ENCODE measurements at regions not wholly inside any gene's neighbourhood (a gene's known extent, or its start where the extent isn't known, plus 50 kb on each side); places are given as distances from the start of the nearest gene placed in this dataset.
A peak's percentile ranks its signal among the peaks of the same experiment; 100 is the strongest.

GRCh38 chr6:8278562-8278961 lies 156.8 kb downstream of the SLC35B3 start:
- no peak for DNase-seq (ENCODE audit: extremely low read depth in 1 of 11, low read depth in 9 of 11, low spot score in 4 of 11)

DNA sequence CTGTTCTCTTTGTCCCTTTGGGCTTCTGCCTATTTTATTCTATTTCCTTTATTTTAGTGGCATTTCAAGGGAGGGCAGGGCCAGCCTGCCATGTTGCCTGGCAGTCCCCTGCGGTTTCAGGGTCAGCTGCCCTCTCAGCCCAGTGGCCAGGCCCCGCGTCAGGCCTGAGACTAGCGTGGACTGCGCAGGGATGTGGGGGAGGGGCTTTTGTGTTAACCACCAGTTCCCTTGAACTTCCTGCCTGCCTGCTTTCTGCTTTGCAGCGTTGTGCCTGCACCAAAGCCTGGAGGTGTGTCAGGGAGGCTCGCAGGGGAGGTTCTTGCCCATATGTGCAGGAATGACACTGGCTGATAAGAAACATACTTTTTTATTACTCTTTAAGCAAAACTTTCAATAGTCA lies 157.6 kb downstream of the SLC35B3 start:
- no peak for DNase-seq (ENCODE audit: extremely low read depth in 1 of 11, low read depth in 9 of 11, low spot score in 4 of 11)

- no peak for DNase-seq (ENCODE audit: extremely low read depth in 1 of 11, low read depth in 9 of 11, low spot score in 4 of 11)
Measured at GRCh38 chr6:8276148-8276547, 159.2 kb downstream of the SLC35B3 start.

GRCh38 chr6:8275667-8276066 lies 159.7 kb downstream of the SLC35B3 start:
- no peak for DNase-seq (ENCODE audit: extremely low read depth in 1 of 11, low read depth in 9 of 11, low spot score in 4 of 11)

- DNase-seq (ENCODE audit: extremely low read depth in 1 of 11, low read depth in 9 of 11, low spot score in 4 of 11): no peak
Measured at GRCh38 chr6:8274226-8274625, 161.1 kb downstream of the SLC35B3 start.

- DNase-seq (ENCODE audit: extremely low read depth in 1 of 11, low read depth in 9 of 11, low spot score in 4 of 11): no peak
Measured at GRCh38 chr6:8269872-8270454, 165.4 kb downstream of the SLC35B3 start.

DNA sequence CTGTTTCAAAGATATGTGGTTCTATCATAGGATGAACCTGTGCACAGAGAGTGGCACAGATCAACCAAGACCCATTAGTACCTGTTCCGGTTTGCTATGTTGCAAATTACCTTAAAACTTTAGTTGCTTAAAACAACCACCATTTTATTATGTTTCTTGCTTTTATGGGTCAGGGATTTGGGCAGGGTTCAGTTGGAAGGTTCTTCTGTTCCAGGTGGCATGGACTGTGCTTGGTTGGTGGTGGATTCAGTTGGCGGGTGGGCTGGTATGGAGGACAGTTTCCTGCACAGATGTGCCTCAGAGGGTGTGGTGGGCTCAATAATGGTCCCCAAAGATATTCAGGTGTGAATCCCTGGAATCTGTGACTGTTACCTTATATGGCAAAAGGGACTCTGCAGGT lies 166.3 kb downstream of the SLC35B3 start:
- no peak for DNase-seq (ENCODE audit: extremely low read depth in 1 of 11, low read depth in 9 of 11, low spot score in 4 of 11)

GRCh38 chr6:8268606-8269005 lies 166.3 kb upstream of the EEF1E1 start:
- no peak for DNase-seq (ENCODE audit: extremely low read depth in 1 of 11, low read depth in 9 of 11, low spot score in 4 of 11)

DNA sequence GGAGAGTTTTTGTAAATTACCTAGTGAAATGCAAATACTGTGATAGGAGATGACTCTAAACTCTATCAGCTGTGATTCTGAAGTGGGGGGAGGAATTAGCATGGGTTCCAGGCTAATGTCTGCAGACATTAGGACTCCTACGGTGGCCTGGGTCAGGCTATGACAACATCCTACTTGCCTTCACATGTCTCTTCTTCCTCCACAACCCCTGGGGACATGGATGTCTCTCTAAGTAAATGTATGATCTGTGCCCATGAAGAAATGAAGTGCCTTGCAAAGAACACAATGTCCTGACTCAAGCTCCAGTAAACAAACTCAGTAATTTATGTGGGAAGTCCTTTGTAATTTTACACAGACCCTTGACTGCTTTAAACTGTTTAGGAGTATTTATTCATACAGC lies 165.8 kb upstream of the EEF1E1 start:
- no peak for DNase-seq (ENCODE audit: extremely low read depth in 1 of 11, low read depth in 9 of 11, low spot score in 4 of 11)

- DNase-seq (ENCODE audit: extremely low read depth in 1 of 11, low read depth in 9 of 11, low spot score in 4 of 11): no peak
Measured at GRCh38 chr6:8260610-8261009, 158.3 kb upstream of the EEF1E1 start.

DNA sequence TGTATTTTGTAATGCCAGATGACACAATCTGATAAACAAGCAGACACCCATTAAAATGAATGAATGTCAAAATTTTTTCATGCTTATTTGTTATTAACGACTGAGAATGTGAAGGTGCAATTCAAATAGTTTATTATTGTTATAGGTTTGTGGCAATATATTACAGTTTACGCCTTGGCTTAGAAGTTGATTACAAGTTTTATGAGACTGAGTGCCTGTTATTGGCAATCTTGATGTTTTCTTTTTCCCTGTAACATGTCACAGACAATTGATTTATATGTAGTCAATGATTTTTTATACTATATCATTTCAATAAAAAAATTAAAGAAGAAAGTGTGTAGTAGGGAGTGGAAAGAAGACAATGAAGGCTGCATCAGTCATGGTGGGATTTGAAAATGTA lies 144.1 kb upstream of the EEF1E1 start:
- DNase-seq (ENCODE audit: extremely low read depth in 1 of 11, low read depth in 9 of 11, low spot score in 4 of 11): no peak

- peak in 1 of 11 donors; percentile 29 for DNase-seq (ENCODE audit: extremely low read depth in 1 of 11, low read depth in 9 of 11, low spot score in 4 of 11)
Measured at GRCh38 chr6:8245726-8246125, 143.4 kb upstream of the EEF1E1 start.

DNA sequence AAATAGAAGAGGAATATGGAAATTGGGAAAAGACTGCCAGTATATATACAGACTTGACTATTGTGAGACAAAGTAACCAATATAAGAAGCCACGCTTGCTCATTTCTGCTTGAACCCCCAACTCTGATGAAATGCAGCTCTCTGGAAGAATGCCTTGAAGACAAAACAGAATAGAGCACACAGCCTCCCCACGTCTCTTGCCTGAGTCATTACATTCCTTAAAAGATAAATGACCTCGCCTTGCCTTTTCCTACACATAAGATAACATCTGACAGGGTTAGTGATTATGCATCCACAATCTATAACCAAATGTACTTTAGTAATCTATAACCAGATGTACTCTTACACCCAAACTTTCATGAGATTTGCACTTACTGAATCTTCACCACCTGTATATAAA lies 141.1 kb upstream of the EEF1E1 start:
- DNase-seq (ENCODE audit: extremely low read depth in 1 of 11, low read depth in 9 of 11, low spot score in 4 of 11): no peak

GRCh38 chr6:8242885-8243284 lies 140.5 kb upstream of the EEF1E1 start:
- DNase-seq (ENCODE audit: extremely low read depth in 1 of 11, low read depth in 9 of 11, low spot score in 4 of 11): no peak

DNA sequence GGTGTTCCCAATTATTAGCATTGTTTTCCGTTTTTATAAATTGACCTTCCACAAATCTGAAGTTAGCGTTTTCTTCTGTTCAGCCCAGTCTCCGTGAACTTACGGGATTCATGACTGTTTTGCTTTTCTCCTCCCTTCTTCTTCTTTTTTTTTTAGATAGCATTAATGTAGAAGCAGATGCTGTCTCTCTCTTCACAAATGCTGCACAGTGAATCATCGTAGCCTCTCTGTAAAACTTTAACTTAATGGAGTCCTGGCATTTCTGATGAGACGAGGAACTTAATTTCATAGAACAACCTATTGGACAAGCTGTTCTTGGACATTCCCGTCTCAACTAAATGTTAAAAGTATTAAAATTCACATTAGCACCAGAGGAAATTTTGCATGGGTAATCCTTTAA lies 138.0 kb upstream of the EEF1E1 start:
- no peak for DNase-seq (ENCODE audit: extremely low read depth in 1 of 11, low read depth in 9 of 11, low spot score in 4 of 11)

GRCh38 chr6:8238773-8239683 lies 136.7 kb upstream of the EEF1E1 start:
- no peak for DNase-seq (ENCODE audit: extremely low read depth in 1 of 11, low read depth in 9 of 11, low spot score in 4 of 11)

GRCh38 chr6:8237668-8238067 lies 135.3 kb upstream of the EEF1E1 start:
- DNase-seq (ENCODE audit: extremely low read depth in 1 of 11, low read depth in 9 of 11, low spot score in 4 of 11): no peak

- DNase-seq (ENCODE audit: extremely low read depth in 1 of 11, low read depth in 9 of 11, low spot score in 4 of 11): no peak
Measured at GRCh38 chr6:8236956-8237355, 134.6 kb upstream of the EEF1E1 start.

GRCh38 chr6:8234321-8234720 lies 132.0 kb upstream of the EEF1E1 start:
- DNase-seq (ENCODE audit: extremely low read depth in 1 of 11, low read depth in 9 of 11, low spot score in 4 of 11): peak in 1 of 11 donors; percentile 18

DNA sequence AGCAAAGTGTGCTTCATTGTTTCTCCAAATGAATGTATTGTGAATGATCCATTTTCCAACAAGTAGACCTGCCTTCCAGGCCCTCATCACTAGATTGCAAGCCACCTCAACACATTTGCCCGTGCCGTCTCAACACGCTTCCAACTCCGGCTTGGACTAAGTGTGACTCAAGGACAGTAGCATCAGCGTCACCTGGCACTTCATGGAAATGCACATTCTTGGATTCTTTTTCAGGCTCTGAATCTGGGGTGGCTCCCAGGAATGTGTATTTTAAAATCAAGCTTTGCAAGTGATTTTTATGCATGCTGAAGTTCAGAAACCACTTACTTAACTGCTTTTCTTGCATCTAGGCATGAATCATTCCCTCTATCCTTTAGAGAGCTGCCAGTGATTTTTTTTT lies 129.6 kb upstream of the EEF1E1 start:
- DNase-seq (ENCODE audit: extremely low read depth in 1 of 11, low read depth in 9 of 11, low spot score in 4 of 11): no peak
